Central memory CD8-positive, alpha-beta T cell (primary cell): ENCODE measurements at regions not wholly inside any gene's neighbourhood (a gene's known extent, or its start where the extent isn't known, plus 50 kb on each side); places are given as distances from the start of the nearest gene placed in this dataset.
"Not testable (repeated sequence)": the region's sequence is repeated elsewhere in the genome, so short reads cannot be mapped to it uniquely, and the experiment has no call there.

Experiments
- ATAC-seq: fragments of 150-1000 bp; cut with Tn5 transposase; replicated peaks from 2 replicates; pipeline ENCODE4 v1.10.0; 2022; ENCODE audit warnings: mild to moderate bottlenecking, moderate FRiP score, moderate number of reproducible peaks; ENCODE audit not compliant: poor library complexity, severe bottlenecking; ENCODE audit errors: extremely low read depth
- DNase-seq, 2 donors: peaks; one replicate each; pipeline ENCODE4 v3.0.0; 2021; ENCODE audit warnings: low spot score in 2 of 2
- H3K27ac Mint-ChIP-seq: one replicate; pipeline ENCODE4 v1.8.0; 2022; ENCODE audit warnings: low read depth, mild to moderate bottlenecking, moderate library complexity, mixed read lengths
- H3K27me3 Mint-ChIP-seq: one replicate; pipeline ENCODE4 v1.8.0; 2022; ENCODE audit warnings: mixed read lengths
- H3K36me3 Mint-ChIP-seq: one replicate; pipeline ENCODE4 v1.8.0; 2022; ENCODE audit warnings: mild to moderate bottlenecking, moderate library complexity, mixed read lengths; ENCODE audit not compliant: insufficient read depth
- H3K4me1 Mint-ChIP-seq: one replicate; pipeline ENCODE4 v1.8.0; 2022; ENCODE audit warnings: mixed read lengths
- H3K4me3 Mint-ChIP-seq: one replicate; pipeline ENCODE4 v1.8.0; 2022; ENCODE audit warnings: mild to moderate bottlenecking, moderate library complexity, mixed read lengths
- H3K9me3 Mint-ChIP-seq: one replicate; pipeline ENCODE4 v1.8.0; 2022; ENCODE audit warnings: mixed read lengths

- no peaks in the 10 kb centered on the region for H3K36me3 Mint-ChIP-seq
- no peaks in the 10 kb centered on the region for H3K27me3 Mint-ChIP-seq
- ATAC-seq (no peak), DNase-seq (no peak)
- H3K9me3 Mint-ChIP-seq: peaks cover 2% of the 10 kb centered on the region
- no peak overlapping the region for H3K4me3 Mint-ChIP-seq
- no peak overlapping the region for H3K27ac Mint-ChIP-seq
- no peaks in the 10 kb centered on the region for H3K4me1 Mint-ChIP-seq
Observed at GRCh38 chr2:192696857-192697256, 502.1 kb upstream of the TMEFF2 start.

- no peak overlapping the region for H3K27ac Mint-ChIP-seq
- H3K9me3 Mint-ChIP-seq: no peaks in the 10 kb centered on the region
- no peak for DNase-seq
- H3K4me1 Mint-ChIP-seq: no peaks in the 10 kb centered on the region
- peaks cover 1% of the 10 kb centered on the region for H3K36me3 Mint-ChIP-seq
- no peaks in the 10 kb centered on the region for H3K27me3 Mint-ChIP-seq
- no peak for ATAC-seq
- H3K4me3 Mint-ChIP-seq: no peak overlapping the region
Observed at GRCh38 chr2:192687015-192687414, 492.3 kb upstream of the TMEFF2 start.

- H3K4me3 Mint-ChIP-seq, H3K4me1 Mint-ChIP-seq, H3K9me3 Mint-ChIP-seq, H3K27me3 Mint-ChIP-seq, DNase-seq, H3K36me3 Mint-ChIP-seq, ATAC-seq, H3K27ac Mint-ChIP-seq: not testable (repeated sequence)
Observed at GRCh38 chr2:192682511-192682910, 487.8 kb upstream of the TMEFF2 start.

- DNase-seq (no peak), ATAC-seq (no peak)
- Mint-ChIP-seq H3K4me3 (no peak overlapping the region), H3K36me3 (no peaks in the 10 kb centered on the region), H3K27me3 (no peaks in the 10 kb centered on the region), H3K4me1 (no peaks in the 10 kb centered on the region), H3K27ac (no peak overlapping the region), H3K9me3 (peaks cover 9% of the 10 kb centered on the region)
Observed at GRCh38 chr2:192675681-192676080, 480.9 kb upstream of the TMEFF2 start.

GRCh38 chr2:192669505-192670091 is 474.9 kb upstream of the TMEFF2 start:
- DNase-seq: no peak
- H3K4me1 Mint-ChIP-seq: no peaks in the 10 kb centered on the region
- ATAC-seq: no peak
- no peaks in the 10 kb centered on the region for H3K9me3 Mint-ChIP-seq
- no peak overlapping the region for H3K4me3 Mint-ChIP-seq
- H3K36me3 Mint-ChIP-seq: no peaks in the 10 kb centered on the region
- no peak overlapping the region for H3K27ac Mint-ChIP-seq
- no peaks in the 10 kb centered on the region for H3K27me3 Mint-ChIP-seq

- not testable (repeated sequence) for H3K4me1 Mint-ChIP-seq, H3K9me3 Mint-ChIP-seq, ATAC-seq, H3K36me3 Mint-ChIP-seq, H3K4me3 Mint-ChIP-seq, H3K27me3 Mint-ChIP-seq, DNase-seq, H3K27ac Mint-ChIP-seq
Observed at GRCh38 chr2:192660555-192660954, 465.8 kb upstream of the TMEFF2 start.

- Mint-ChIP-seq H3K4me1 (no peaks in the 10 kb centered on the region), H3K9me3 (peaks cover 8% of the 10 kb centered on the region), H3K4me3 (no peak overlapping the region), H3K27ac (no peak overlapping the region), H3K27me3 (no peaks in the 10 kb centered on the region), H3K36me3 (no peaks in the 10 kb centered on the region)
- ATAC-seq (no peak), DNase-seq (no peak)
Observed at GRCh38 chr2:192657362-192657761, 462.6 kb upstream of the TMEFF2 start.

- Mint-ChIP-seq H3K4me3 (no peak overlapping the region), H3K9me3 (peaks cover 2% of the 10 kb centered on the region), H3K4me1 (no peaks in the 10 kb centered on the region), H3K27me3 (no peaks in the 10 kb centered on the region), H3K36me3 (no peaks in the 10 kb centered on the region), H3K27ac (no peak overlapping the region)
- DNase-seq (no peak), ATAC-seq (no peak)
Observed at GRCh38 chr2:192655916-192656315, 461.2 kb upstream of the TMEFF2 start.

GRCh38 chr2:192645811-192646598 is 451.3 kb upstream of the TMEFF2 start:
- H3K36me3 Mint-ChIP-seq: no peaks in the 10 kb centered on the region
- H3K4me3 Mint-ChIP-seq: no peak overlapping the region
- DNase-seq (no peak), ATAC-seq (no peak)
- H3K4me1 Mint-ChIP-seq: no peaks in the 10 kb centered on the region
- H3K27me3 Mint-ChIP-seq: no peaks in the 10 kb centered on the region
- H3K9me3 Mint-ChIP-seq: peaks cover 4% of the 10 kb centered on the region
- no peak overlapping the region for H3K27ac Mint-ChIP-seq

GRCh38 chr2:192634557-192634956 is 439.8 kb upstream of the TMEFF2 start:
- H3K36me3 Mint-ChIP-seq: no peaks in the 10 kb centered on the region
- no peak overlapping the region for H3K27ac Mint-ChIP-seq
- no peak for DNase-seq
- H3K4me3 Mint-ChIP-seq: no peak overlapping the region
- peaks cover 23% of the 10 kb centered on the region for H3K9me3 Mint-ChIP-seq
- H3K27me3 Mint-ChIP-seq: no peaks in the 10 kb centered on the region
- no peaks in the 10 kb centered on the region for H3K4me1 Mint-ChIP-seq
- no peak for ATAC-seq

GRCh38 chr2:192628017-192628416 is 433.3 kb upstream of the TMEFF2 start:
- Mint-ChIP-seq H3K27me3 (no peaks in the 10 kb centered on the region), H3K36me3 (no peaks in the 10 kb centered on the region), H3K9me3 (peaks cover 21% of the 10 kb centered on the region), H3K4me3 (no peak overlapping the region), H3K27ac (no peak overlapping the region), H3K4me1 (no peaks in the 10 kb centered on the region)
- DNase-seq: no peak
- ATAC-seq: no peak

GRCh38 chr2:192615105-192615504 is 420.4 kb upstream of the TMEFF2 start:
- Mint-ChIP-seq H3K27me3 (no peaks in the 10 kb centered on the region), H3K4me1 (no peaks in the 10 kb centered on the region), H3K9me3 (no peaks in the 10 kb centered on the region), H3K27ac (no peak overlapping the region), H3K4me3 (no peak overlapping the region), H3K36me3 (no peaks in the 10 kb centered on the region)
- ATAC-seq (no peak), DNase-seq (no peak)

- H3K27ac Mint-ChIP-seq: no peak overlapping the region
- H3K4me3 Mint-ChIP-seq: no peak overlapping the region
- no peaks in the 10 kb centered on the region for H3K36me3 Mint-ChIP-seq
- no peak for ATAC-seq
- no peaks in the 10 kb centered on the region for H3K4me1 Mint-ChIP-seq
- H3K9me3 Mint-ChIP-seq: no peaks in the 10 kb centered on the region
- no peaks in the 10 kb centered on the region for H3K27me3 Mint-ChIP-seq
- DNase-seq: no peak
Observed at GRCh38 chr2:192604295-192604694, 409.6 kb upstream of the TMEFF2 start.
